ENCODE measurements at regions not wholly inside any gene's neighbourhood (a gene's known extent, or its start where the extent isn't known, plus 50 kb on each side); places are given as distances from the start of the nearest gene placed in this dataset.

- TF ChIP-seq CTCF (conservative IDR thresholded peaks at IDR 0.05 in 1 of 2, IDR thresholded peaks at IDR 0.05 in 1 of 2; ENCODE audit: low read depth in 1 of 2, low read length in 2 of 2) = no peak
- no peak for TF ChIP-seq EZH2 (IDR thresholded peaks at IDR 0.05; ENCODE audit: low read length, missing control alignments)
These were observed 477.3 kb downstream of the FGF9 start for GRCh38 chr13:22148187-22148586.
